OCI-LY1 (cell line): ENCODE measurements at regions not wholly inside any gene's neighbourhood (a gene's known extent, or its start where the extent isn't known, plus 50 kb on each side); places are given as distances from the start of the nearest gene placed in this dataset.

Source experiments
- EZH2 ChIP-seq: fragments of 200-600 bp; sonication (generic), shearing (Covaris generic); IDR thresholded peaks from 2 replicates; pipeline ENCODE4 v1.8.0; 2017; ENCODE audit warnings: borderline replicate concordance, mixed run types, mild to moderate bottlenecking, antibody characterized with exemption, low read length, moderate library complexity, mixed read lengths
- TF ChIP-seq, protein P1 (sequence below): fragments of 200-600 bp; sonication (generic), shearing (Covaris generic); IDR thresholded peaks from 2 replicates; pipeline ENCODE4 v1.5.1; 2017; ENCODE audit warnings: mild to moderate bottlenecking, antibody characterized with exemption, low read length, moderate library complexity, mixed read lengths

DNA sequence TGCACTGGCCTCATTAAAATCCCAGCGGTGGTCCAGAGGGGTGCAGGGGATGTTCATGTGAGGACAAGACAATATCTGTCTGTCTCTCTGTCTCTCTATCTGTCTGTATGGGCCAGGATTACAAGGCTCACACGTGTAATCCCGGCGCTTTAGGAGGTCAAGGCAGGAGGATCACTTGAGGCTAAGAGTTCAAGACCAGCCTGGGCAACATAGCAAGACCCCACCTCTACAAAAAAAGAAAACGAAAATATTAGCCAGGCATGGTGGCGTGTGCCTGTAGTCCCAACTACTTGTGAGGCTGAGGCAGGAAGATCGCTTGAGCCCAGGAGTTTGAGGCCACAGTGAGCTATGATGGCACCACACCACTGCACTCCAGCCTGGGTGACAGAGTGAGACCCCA, 117.1 kb downstream of the PHETA1 start:
- no peak for TF ChIP-seq EZH2
- TF ChIP-seq, protein P1, sequence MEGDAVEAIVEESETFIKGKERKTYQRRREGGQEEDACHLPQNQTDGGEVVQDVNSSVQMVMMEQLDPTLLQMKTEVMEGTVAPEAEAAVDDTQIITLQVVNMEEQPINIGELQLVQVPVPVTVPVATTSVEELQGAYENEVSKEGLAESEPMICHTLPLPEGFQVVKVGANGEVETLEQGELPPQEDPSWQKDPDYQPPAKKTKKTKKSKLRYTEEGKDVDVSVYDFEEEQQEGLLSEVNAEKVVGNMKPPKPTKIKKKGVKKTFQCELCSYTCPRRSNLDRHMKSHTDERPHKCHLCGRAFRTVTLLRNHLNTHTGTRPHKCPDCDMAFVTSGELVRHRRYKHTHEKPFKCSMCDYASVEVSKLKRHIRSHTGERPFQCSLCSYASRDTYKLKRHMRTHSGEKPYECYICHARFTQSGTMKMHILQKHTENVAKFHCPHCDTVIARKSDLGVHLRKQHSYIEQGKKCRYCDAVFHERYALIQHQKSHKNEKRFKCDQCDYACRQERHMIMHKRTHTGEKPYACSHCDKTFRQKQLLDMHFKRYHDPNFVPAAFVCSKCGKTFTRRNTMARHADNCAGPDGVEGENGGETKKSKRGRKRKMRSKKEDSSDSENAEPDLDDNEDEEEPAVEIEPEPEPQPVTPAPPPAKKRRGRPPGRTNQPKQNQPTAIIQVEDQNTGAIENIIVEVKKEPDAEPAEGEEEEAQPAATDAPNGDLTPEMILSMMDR, result no peak
